HG02943 (cell line): ENCODE measurements at regions not wholly inside any gene's neighbourhood (a gene's known extent, or its start where the extent isn't known, plus 50 kb on each side); places are given as distances from the start of the nearest gene placed in this dataset.

Experiments
- ATAC-seq: cut with Tn5 transposase; IDR thresholded peaks from one replicate; pipeline ENCODE4 v1.9.1; 2021; ENCODE audit warnings: mild to moderate bottlenecking, low read depth, moderate library complexity; ENCODE audit not compliant: unreplicated experiment

GRCh38 chr1:229114315-229114714, 156.6 kb upstream of the RAB4A start:
- ATAC-seq: no peak

GRCh38 chr1:229114850-229115365, 156.0 kb upstream of the RAB4A start:
- ATAC-seq: no peak

GRCh38 chr1:229116114-229116513, 154.8 kb upstream of the RAB4A start:
- no peak for ATAC-seq

- no peak for ATAC-seq
These were observed 153.1 kb upstream of the RAB4A start for GRCh38 chr1:229117664-229118300.

- ATAC-seq: no peak
These were observed 152.3 kb upstream of the RAB4A start for GRCh38 chr1:229118477-229119061.

- no peak for ATAC-seq
These were observed 151.8 kb upstream of the RAB4A start for GRCh38 chr1:229119161-229119560.

- ATAC-seq: no peak
These were observed 151.0 kb upstream of the RAB4A start for GRCh38 chr1:229119876-229120275.

GRCh38 chr1:229121845-229122436, 149.0 kb upstream of the RAB4A start:
- ATAC-seq: no peak

- ATAC-seq: no peak
These were observed 148.3 kb upstream of the RAB4A start for GRCh38 chr1:229122606-229123005.

- no peak for ATAC-seq
These were observed 146.8 kb upstream of the RAB4A start for GRCh38 chr1:229124116-229124515.

GRCh38 chr1:229124520-229125124, 146.3 kb upstream of the RAB4A start:
- ATAC-seq: no peak

- no peak for ATAC-seq
These were observed 143.6 kb upstream of the RAB4A start for GRCh38 chr1:229127301-229127700.

GRCh38 chr1:229128066-229128608, 142.8 kb upstream of the RAB4A start:
- ATAC-seq: no peak

- ATAC-seq: no peak
These were observed 141.4 kb upstream of the RAB4A start for GRCh38 chr1:229129301-229130027.

- ATAC-seq: no peak
These were observed 140.8 kb upstream of the RAB4A start for GRCh38 chr1:229130028-229130668.

GRCh38 chr1:229131243-229132105, 139.4 kb upstream of the RAB4A start:
- no peak for ATAC-seq

- ATAC-seq: no peak
These were observed 138.8 kb upstream of the RAB4A start for GRCh38 chr1:229132106-229132443.

GRCh38 chr1:229132706-229133105, 138.2 kb upstream of the RAB4A start:
- ATAC-seq: no peak

GRCh38 chr1:229133151-229133550, 137.8 kb upstream of the RAB4A start:
- ATAC-seq: no peak
